H9 (cell line): ENCODE measurements at regions not wholly inside any gene's neighbourhood (a gene's known extent, or its start where the extent isn't known, plus 50 kb on each side); places are given as distances from the start of the nearest gene placed in this dataset.

Experiments
- DNase-seq: peaks from one replicate; pipeline ENCODE4 v3.0.0-alpha.2; 2017
- H2AFZ ChIP-seq: one replicate; pipeline ENCODE4 v1.6.1; 2013; ENCODE audit warnings: mild to moderate bottlenecking, low read length, control low read depth, moderate library complexity
- H2AK5ac ChIP-seq: 2 replicates; pipeline ENCODE4 v1.6.1; 2013; ENCODE audit warnings: low read length, control low read depth, mixed read lengths; ENCODE audit not compliant: insufficient read length
- H2BK120ac ChIP-seq: one replicate; pipeline ENCODE4 v1.6.1; 2013; ENCODE audit warnings: low read depth, mild to moderate bottlenecking, low read length, control low read depth, inconsistent platforms; ENCODE audit not compliant: poor library complexity, severe bottlenecking
- H2BK12ac ChIP-seq: 2 replicates; pipeline ENCODE4 v1.6.1; 2013; ENCODE audit warnings: low read length, control low read depth, mixed read lengths, low read depth; ENCODE audit not compliant: insufficient read length
- H2BK15ac ChIP-seq: 2 replicates; pipeline ENCODE4 v1.6.1; 2013; ENCODE audit warnings: low read depth, low read length, control low read depth
- H2BK20ac ChIP-seq: one replicate; pipeline ENCODE4 v1.6.1; 2013; ENCODE audit warnings: low read depth, mild to moderate bottlenecking, low read length, control low read depth, inconsistent platforms; ENCODE audit not compliant: poor library complexity, severe bottlenecking
- H2BK5ac ChIP-seq: 2 replicates; pipeline ENCODE4 v1.6.1; 2013; ENCODE audit warnings: low read length, control low read depth, mixed read lengths; ENCODE audit not compliant: insufficient read length
- H3K14ac ChIP-seq: 2 replicates; pipeline ENCODE4 v1.6.1; 2013; ENCODE audit warnings: low read length, control low read depth; ENCODE audit not compliant: insufficient read depth
- H3K18ac ChIP-seq: 2 replicates; pipeline ENCODE4 v1.6.1; 2013; ENCODE audit warnings: low read depth, mild to moderate bottlenecking, mixed read lengths, low read length, control low read depth; ENCODE audit not compliant: insufficient read length
- H3K23ac ChIP-seq: 2 replicates; pipeline ENCODE4 v1.6.1; 2013; ENCODE audit warnings: low read length, control low read depth, mixed read lengths, low read depth; ENCODE audit not compliant: insufficient read length
- H3K23me2 ChIP-seq: 2 replicates; pipeline ENCODE4 v1.6.1; 2013; ENCODE audit warnings: low read depth, mild to moderate bottlenecking, mixed read lengths, low read length, control low read depth; ENCODE audit not compliant: insufficient read length, poor library complexity, severe bottlenecking
- H3K27ac ChIP-seq: 2 replicates; pipeline ENCODE4 v1.5.1; 2013; ENCODE audit warnings: low read length, control low read depth, mixed read lengths, low read depth; ENCODE audit not compliant: insufficient read length
- H3K27me3 ChIP-seq: 2 replicates; pipeline ENCODE4 v1.6.1; 2013; ENCODE audit warnings: low read length, control low read depth, inconsistent platforms; ENCODE audit not compliant: insufficient read depth
- H3K4ac ChIP-seq: 2 replicates; pipeline ENCODE4 v1.6.1; 2013; ENCODE audit warnings: low read depth, mild to moderate bottlenecking, control low read depth, inconsistent platforms, low read length, moderate library complexity
- H3K4me1 ChIP-seq: 2 replicates; pipeline ENCODE4 v1.6.1; 2013; ENCODE audit warnings: low read length, control low read depth, inconsistent platforms; ENCODE audit not compliant: insufficient read depth
- H3K4me2 ChIP-seq: 2 replicates; pipeline ENCODE4 v1.6.1; 2013; ENCODE audit warnings: low read length, control low read depth, mixed read lengths; ENCODE audit not compliant: insufficient read length, insufficient read depth
- H3K56ac ChIP-seq: 2 replicates; pipeline ENCODE4 v1.6.1; 2013; ENCODE audit warnings: low read depth, mild to moderate bottlenecking, mixed read lengths, low read length, control low read depth; ENCODE audit not compliant: insufficient read length
- H3K79me1 ChIP-seq: 2 replicates; pipeline ENCODE4 v1.6.1; 2013; ENCODE audit warnings: low read depth, mild to moderate bottlenecking, moderate library complexity, low read length, control low read depth, inconsistent platforms; ENCODE audit not compliant: insufficient read depth, poor library complexity, severe bottlenecking
- H3K79me2 ChIP-seq: 2 replicates; pipeline ENCODE4 v1.6.1; 2013; ENCODE audit warnings: low read length, control low read depth, inconsistent platforms; ENCODE audit not compliant: insufficient read depth
- H3K9ac ChIP-seq: 2 replicates; pipeline ENCODE4 v1.6.1; 2013; ENCODE audit warnings: low read length, control low read depth, mixed read lengths; ENCODE audit not compliant: insufficient read length; ENCODE audit errors: extremely low read depth
- H3K9me3 ChIP-seq: one replicate; pipeline ENCODE4 v1.6.1; 2013; ENCODE audit warnings: low read depth, low read length, inconsistent platforms; ENCODE audit not compliant: control insufficient read depth
- H3T11ph ChIP-seq: one replicate; pipeline ENCODE4 v1.6.1; 2013; ENCODE audit warnings: mild to moderate bottlenecking, low read length, control low read depth, inconsistent platforms
- H4K20me1 ChIP-seq: one replicate; pipeline ENCODE4 v1.6.1; 2013; ENCODE audit not compliant: control insufficient read depth, insufficient read length, insufficient read depth
- H4K5ac ChIP-seq: 2 replicates; pipeline ENCODE4 v1.6.1; 2013; ENCODE audit warnings: low read depth, mild to moderate bottlenecking, mixed read lengths, low read length, control low read depth; ENCODE audit not compliant: insufficient read length
- H4K8ac ChIP-seq: replicated peaks from 2 replicates; pipeline ENCODE4 v1.6.1; 2013; ENCODE audit warnings: low read length, control low read depth, mixed read lengths, low read depth; ENCODE audit not compliant: insufficient read length
- H4K91ac ChIP-seq: 2 replicates; pipeline ENCODE4 v1.6.1; 2013; ENCODE audit warnings: low read depth, mild to moderate bottlenecking, moderate library complexity, mixed read lengths, low read length, control low read depth; ENCODE audit not compliant: insufficient read length
- H3K27ac Mint-ChIP-seq, 3 experiments: 2 replicates in 2 of 3; 3 replicates in 1 of 3; pipeline ENCODE4 v1.8.0; 2020 to 2021; ENCODE audit warnings: mixed read lengths in 3 of 3, mild to moderate bottlenecking in 1 of 3, moderate library complexity in 1 of 3
- H3K27me3 Mint-ChIP-seq: 2 replicates; pipeline ENCODE4 v1.8.0; 2021; ENCODE audit warnings: low read depth, mild to moderate bottlenecking, moderate library complexity, mixed read lengths
- H3K36me3 Mint-ChIP-seq, 3 experiments: 2 replicates in 2 of 3; 3 replicates in 1 of 3; pipeline ENCODE4 v1.8.0; 2020 to 2021; ENCODE audit warnings: low read depth in 3 of 3, mixed read lengths in 3 of 3; ENCODE audit not compliant: insufficient read depth in 1 of 3
- H3K4me1 Mint-ChIP-seq, 2 experiments: 2 replicates each; pipeline ENCODE4 v1.8.0; 2020; ENCODE audit warnings: mixed read lengths in 2 of 2
- H3K4me3 Mint-ChIP-seq, 2 experiments: 2 replicates in 1 of 2; 3 replicates in 1 of 2; pipeline ENCODE4 v1.8.0; 2020 to 2021; ENCODE audit warnings: mild to moderate bottlenecking in 2 of 2, mixed read lengths in 2 of 2, moderate library complexity in 1 of 2
- H3K9me3 Mint-ChIP-seq, 2 experiments: 2 replicates in 1 of 2; 3 replicates in 1 of 2; pipeline ENCODE4 v1.8.0; 2020; ENCODE audit warnings: mild to moderate bottlenecking in 2 of 2, mixed read lengths in 2 of 2, moderate library complexity in 1 of 2
- CTCF ChIP-seq: fragments of 200-600 bp; sonication (generic); conservative IDR thresholded peaks from 3 replicates; pipeline ENCODE4 v1.8.0; 2021; ENCODE audit warnings: antibody characterized with exemption, mild to moderate bottlenecking
- WGBS: extraction: QIAGEN DNeasy Blood & Tissue Kit; methylation state at CpG from one replicate; pipeline ENCODE4 v1.1.7; 2013; ENCODE audit warnings: missing lambda C conversion rate, low lambda C conversion rate, mixed read lengths; ENCODE audit not compliant: insufficient read length; ENCODE audit errors: extremely low coverage; 5-methylcytosine and 5-hydroxymethylcytosine counted together

- H4K8ac ChIP-seq, result no peak overlapping the region
- no peak overlapping the region for H3T11ph ChIP-seq
- no peak overlapping the region for H3K23ac ChIP-seq
- H2BK15ac ChIP-seq, result no peak overlapping the region
- no peak overlapping the region for H2BK20ac ChIP-seq
- Mint-ChIP-seq H3K27ac (no peak overlapping the region; a peak in 1 of 7 replicates), H3K36me3 (no peaks in the 10 kb centered on the region; a peak in 1 of 7 replicates), H3K4me1 (peaks cover 4 to 5% of the 10 kb centered on the region in 2 experiments; a peak in 2 of 4 replicates), H3K27me3 (no peaks in the 10 kb centered on the region; the same call in 1 of the 2 replicates), H3K9me3 (no peaks in the 10 kb centered on the region; a peak in 2 of 5 replicates), H3K4me3 (no peak overlapping the region)
- WGBS, result no CpG with 5 or more reads among the region's 4 CpGs
- no peak overlapping the region for H3K18ac ChIP-seq
- H3K9me3 ChIP-seq, result no peaks in the 10 kb centered on the region
- no peak overlapping the region for H3K14ac ChIP-seq
- H3K4me1 ChIP-seq, result no peaks in the 10 kb centered on the region
- H2BK120ac ChIP-seq, result no peak overlapping the region
- no peak overlapping the region for H2AFZ ChIP-seq
- H4K5ac ChIP-seq, result no peak overlapping the region
- no peak overlapping the region for H3K4me2 ChIP-seq
- no peak overlapping the region for H4K91ac ChIP-seq
- H3K56ac ChIP-seq, result no peak overlapping the region
- H3K79me1 ChIP-seq, result no peaks in the 10 kb centered on the region
- no peak overlapping the region for H3K27ac ChIP-seq
- H4K20me1 ChIP-seq, result no peaks in the 10 kb centered on the region
- H3K23me2 ChIP-seq, result no peaks in the 10 kb centered on the region
- DNase-seq, result no peak
- no peak overlapping the region for H2BK12ac ChIP-seq
- no peak overlapping the region for H3K9ac ChIP-seq
- no peak for TF ChIP-seq CTCF
- H3K79me2 ChIP-seq, result no peaks in the 10 kb centered on the region
- no peak overlapping the region for H2BK5ac ChIP-seq
- H3K4ac ChIP-seq, result no peak overlapping the region
- H3K27me3 ChIP-seq, result no peaks in the 10 kb centered on the region
- H2AK5ac ChIP-seq, result no peak overlapping the region
These were observed 258.9 kb downstream of the METTL4 start for GRCh38 chr18:2312440-2312839.
